ENCODE measurements at regions not wholly inside any gene's neighbourhood (a gene's known extent, or its start where the extent isn't known, plus 50 kb on each side); places are given as distances from the start of the nearest gene placed in this dataset.

DNA sequence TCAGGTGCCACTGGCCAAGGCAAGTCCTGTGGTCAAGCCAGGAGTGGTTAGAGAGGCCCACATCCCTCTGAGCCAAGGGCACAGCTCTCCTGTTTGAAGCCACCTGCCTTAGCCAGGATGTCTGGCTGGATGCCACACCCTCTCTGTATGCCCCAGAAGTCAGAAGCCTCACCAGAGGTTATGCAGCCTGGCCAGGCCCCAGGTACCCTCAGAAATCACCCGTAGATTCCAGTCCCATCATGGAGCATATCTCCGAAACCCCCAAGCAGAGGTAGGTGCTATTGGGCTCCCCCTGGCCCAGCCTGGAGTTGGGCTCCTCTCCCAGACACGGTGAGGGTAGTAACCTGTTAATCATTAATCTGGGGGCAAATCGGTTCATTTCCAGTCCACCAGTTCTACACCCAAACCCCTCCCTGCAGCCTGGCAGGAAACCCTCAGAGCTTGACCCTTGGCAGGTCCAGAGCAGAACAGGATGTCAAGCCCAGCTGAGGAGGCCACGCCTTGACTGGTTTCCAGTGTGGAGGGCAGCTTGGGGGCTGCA lies 60.6 kb upstream of the TMEM97 start:
- no peak for TF ChIP-seq EZH2 (IDR thresholded peaks at IDR 0.05; ENCODE audit: low read length, unreplicated experiment)
- TF ChIP-seq, protein P1, sequence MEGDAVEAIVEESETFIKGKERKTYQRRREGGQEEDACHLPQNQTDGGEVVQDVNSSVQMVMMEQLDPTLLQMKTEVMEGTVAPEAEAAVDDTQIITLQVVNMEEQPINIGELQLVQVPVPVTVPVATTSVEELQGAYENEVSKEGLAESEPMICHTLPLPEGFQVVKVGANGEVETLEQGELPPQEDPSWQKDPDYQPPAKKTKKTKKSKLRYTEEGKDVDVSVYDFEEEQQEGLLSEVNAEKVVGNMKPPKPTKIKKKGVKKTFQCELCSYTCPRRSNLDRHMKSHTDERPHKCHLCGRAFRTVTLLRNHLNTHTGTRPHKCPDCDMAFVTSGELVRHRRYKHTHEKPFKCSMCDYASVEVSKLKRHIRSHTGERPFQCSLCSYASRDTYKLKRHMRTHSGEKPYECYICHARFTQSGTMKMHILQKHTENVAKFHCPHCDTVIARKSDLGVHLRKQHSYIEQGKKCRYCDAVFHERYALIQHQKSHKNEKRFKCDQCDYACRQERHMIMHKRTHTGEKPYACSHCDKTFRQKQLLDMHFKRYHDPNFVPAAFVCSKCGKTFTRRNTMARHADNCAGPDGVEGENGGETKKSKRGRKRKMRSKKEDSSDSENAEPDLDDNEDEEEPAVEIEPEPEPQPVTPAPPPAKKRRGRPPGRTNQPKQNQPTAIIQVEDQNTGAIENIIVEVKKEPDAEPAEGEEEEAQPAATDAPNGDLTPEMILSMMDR (conservative IDR thresholded peaks at IDR 0.05; ENCODE audit: low read depth, low read length) = no peak
- no peak for TF ChIP-seq EZH2phosphoT487 (IDR thresholded peaks at IDR 0.05; ENCODE audit: borderline replicate concordance, low read length)
